ENCODE measurements at regions not wholly inside any gene's neighbourhood (a gene's known extent, or its start where the extent isn't known, plus 50 kb on each side); places are given as distances from the start of the nearest gene placed in this dataset.

- TF ChIP-seq CTCF (IDR thresholded peaks at IDR 0.05; ENCODE audit: low read depth, low read length, missing input control) (no peak), HNF4A (conservative IDR thresholded peaks at IDR 0.05) (no peak)
- TF ChIP-seq, protein P1, sequence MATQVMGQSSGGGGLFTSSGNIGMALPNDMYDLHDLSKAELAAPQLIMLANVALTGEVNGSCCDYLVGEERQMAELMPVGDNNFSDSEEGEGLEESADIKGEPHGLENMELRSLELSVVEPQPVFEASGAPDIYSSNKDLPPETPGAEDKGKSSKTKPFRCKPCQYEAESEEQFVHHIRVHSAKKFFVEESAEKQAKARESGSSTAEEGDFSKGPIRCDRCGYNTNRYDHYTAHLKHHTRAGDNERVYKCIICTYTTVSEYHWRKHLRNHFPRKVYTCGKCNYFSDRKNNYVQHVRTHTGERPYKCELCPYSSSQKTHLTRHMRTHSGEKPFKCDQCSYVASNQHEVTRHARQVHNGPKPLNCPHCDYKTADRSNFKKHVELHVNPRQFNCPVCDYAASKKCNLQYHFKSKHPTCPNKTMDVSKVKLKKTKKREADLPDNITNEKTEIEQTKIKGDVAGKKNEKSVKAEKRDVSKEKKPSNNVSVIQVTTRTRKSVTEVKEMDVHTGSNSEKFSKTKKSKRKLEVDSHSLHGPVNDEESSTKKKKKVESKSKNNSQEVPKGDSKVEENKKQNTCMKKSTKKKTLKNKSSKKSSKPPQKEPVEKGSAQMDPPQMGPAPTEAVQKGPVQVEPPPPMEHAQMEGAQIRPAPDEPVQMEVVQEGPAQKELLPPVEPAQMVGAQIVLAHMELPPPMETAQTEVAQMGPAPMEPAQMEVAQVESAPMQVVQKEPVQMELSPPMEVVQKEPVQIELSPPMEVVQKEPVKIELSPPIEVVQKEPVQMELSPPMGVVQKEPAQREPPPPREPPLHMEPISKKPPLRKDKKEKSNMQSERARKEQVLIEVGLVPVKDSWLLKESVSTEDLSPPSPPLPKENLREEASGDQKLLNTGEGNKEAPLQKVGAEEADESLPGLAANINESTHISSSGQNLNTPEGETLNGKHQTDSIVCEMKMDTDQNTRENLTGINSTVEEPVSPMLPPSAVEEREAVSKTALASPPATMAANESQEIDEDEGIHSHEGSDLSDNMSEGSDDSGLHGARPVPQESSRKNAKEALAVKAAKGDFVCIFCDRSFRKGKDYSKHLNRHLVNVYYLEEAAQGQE (IDR thresholded peaks at IDR 0.05), result no peak
Measured at GRCh38 chr16:86929057-86929871, 350.9 kb downstream of the FOXL1 start.

Data from liver (tissue), 3 donors.